Thyroid gland (tissue), 4 donors: ENCODE measurements at regions not wholly inside any gene's neighbourhood (a gene's known extent, or its start where the extent isn't known, plus 50 kb on each side); places are given as distances from the start of the nearest gene placed in this dataset.

Experiments
- CTCF ChIP-seq, 6 experiments: fragments of 200-600 bp in 3 of 6; fragments of 450-650 bp in 3 of 6; sonication (generic) in 3 of 6; IDR thresholded peaks; one replicate each; pipeline ENCODE4 v1.5.1; 2016 to 2019; ENCODE audit warnings: antibody characterized with exemption in 6 of 6, mild to moderate bottlenecking in 2 of 6, inconsistent platforms in 1 of 6, moderate library complexity in 1 of 6
- POLR2A ChIP-seq, 2 donors: fragments of 450-650 bp; IDR thresholded peaks; one replicate each; pipeline ENCODE4 v1.6.1; 2017; ENCODE audit warnings: antibody characterized with exemption in 2 of 2, mild to moderate bottlenecking in 2 of 2, moderate library complexity in 1 of 2

- TF ChIP-seq POLR2A (IDR thresholded peaks at IDR 0.05) = no peak
- TF ChIP-seq CTCF (IDR thresholded peaks at IDR 0.05) = peak; percentile 53 to 88 (median 70)
These were observed 208.0 kb downstream of the TFCP2L1 start for GRCh38 chr2:121076885-121077549.
